BE2C (cell line): ENCODE measurements at regions not wholly inside any gene's neighbourhood (a gene's known extent, or its start where the extent isn't known, plus 50 kb on each side); places are given as distances from the start of the nearest gene placed in this dataset.

ENCODE experiments used
- DNase-seq: peaks from one replicate; pipeline ENCODE4 v3.0.0-alpha.2; 2020
- H3K27me3 ChIP-seq: fragments of 250-450 bp; sonication (Bioruptor Pico); 2 replicates; pipeline ENCODE4 v1.5.1; 2020; ENCODE audit warnings: mild to moderate bottlenecking
- H3K36me3 ChIP-seq: fragments of 250-450 bp; sonication (Bioruptor Pico); 2 replicates; pipeline ENCODE4 v1.5.1; 2020; ENCODE audit warnings: mild to moderate bottlenecking
- H3K4me1 ChIP-seq: fragments of 250-450 bp; sonication (Bioruptor Pico); 2 replicates; pipeline ENCODE4 v1.5.1; 2020
- H3K4me3 ChIP-seq: 2 replicates; pipeline ENCODE4 v1.5.1; 2011; ENCODE audit warnings: low read depth, low read length
- H3K9me3 ChIP-seq: fragments of 250-450 bp; sonication (Bioruptor Pico); 2 replicates; pipeline ENCODE4 v1.5.1; 2020
- TF ChIP-seq, protein P1 (sequence below): IDR thresholded peaks from 2 replicates; pipeline ENCODE4 v1.5.1; 2012; ENCODE audit warnings: mild to moderate bottlenecking, low read depth, low read length

DNA sequence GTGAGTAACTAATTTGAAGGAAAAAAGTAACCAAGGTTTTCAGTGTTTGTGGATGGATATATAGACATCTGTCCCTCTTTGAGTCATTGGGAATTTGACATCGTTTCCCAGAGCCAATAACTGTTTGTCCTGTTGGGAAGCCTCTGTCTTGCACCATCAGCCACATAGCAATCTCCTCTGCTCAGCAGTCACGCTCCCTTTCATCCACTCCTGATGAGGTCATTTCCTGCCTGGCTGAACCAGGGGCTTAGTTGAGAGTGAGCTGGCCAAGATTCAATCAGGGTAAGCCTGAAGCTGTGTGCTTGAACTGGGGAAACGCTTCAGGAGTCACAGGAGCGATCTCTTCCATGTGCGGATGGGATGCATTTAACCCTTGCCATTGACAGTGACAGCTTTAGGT, 121.5 kb upstream of the FOXQ1 start:
- H3K27me3 ChIP-seq, result no peaks in the 10 kb centered on the region; the same call in 1 of the 2 replicates
- no peak overlapping the region for H3K4me3 ChIP-seq
- H3K36me3 ChIP-seq, result no peaks in the 10 kb centered on the region
- no peak for DNase-seq
- no peaks in the 10 kb centered on the region for H3K9me3 ChIP-seq
- TF ChIP-seq, protein P1, sequence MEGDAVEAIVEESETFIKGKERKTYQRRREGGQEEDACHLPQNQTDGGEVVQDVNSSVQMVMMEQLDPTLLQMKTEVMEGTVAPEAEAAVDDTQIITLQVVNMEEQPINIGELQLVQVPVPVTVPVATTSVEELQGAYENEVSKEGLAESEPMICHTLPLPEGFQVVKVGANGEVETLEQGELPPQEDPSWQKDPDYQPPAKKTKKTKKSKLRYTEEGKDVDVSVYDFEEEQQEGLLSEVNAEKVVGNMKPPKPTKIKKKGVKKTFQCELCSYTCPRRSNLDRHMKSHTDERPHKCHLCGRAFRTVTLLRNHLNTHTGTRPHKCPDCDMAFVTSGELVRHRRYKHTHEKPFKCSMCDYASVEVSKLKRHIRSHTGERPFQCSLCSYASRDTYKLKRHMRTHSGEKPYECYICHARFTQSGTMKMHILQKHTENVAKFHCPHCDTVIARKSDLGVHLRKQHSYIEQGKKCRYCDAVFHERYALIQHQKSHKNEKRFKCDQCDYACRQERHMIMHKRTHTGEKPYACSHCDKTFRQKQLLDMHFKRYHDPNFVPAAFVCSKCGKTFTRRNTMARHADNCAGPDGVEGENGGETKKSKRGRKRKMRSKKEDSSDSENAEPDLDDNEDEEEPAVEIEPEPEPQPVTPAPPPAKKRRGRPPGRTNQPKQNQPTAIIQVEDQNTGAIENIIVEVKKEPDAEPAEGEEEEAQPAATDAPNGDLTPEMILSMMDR, result no peak
- H3K4me1 ChIP-seq, result no peaks in the 10 kb centered on the region

DNA sequence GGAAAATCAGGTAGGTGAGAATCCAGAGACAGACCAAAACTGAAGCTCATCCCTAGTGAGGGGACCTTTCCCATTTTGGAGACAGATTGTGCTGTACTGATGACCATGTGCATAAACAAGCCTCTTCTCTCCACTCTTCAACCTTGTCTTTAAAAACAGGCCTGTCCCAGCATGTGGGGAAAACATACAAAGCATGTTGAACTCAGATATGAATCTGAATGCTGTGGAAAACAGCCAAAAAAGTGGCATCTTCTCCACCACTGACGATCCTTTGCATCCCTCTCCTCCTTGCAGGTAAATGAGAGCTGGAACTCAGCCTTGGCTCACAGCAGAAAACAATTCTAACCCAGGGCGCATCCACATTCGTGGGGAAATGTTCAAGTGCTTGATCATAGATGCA, 123.7 kb upstream of the FOXQ1 start:
- DNase-seq, result no peak
- Histone ChIP-seq H3K4me1 (no peaks in the 10 kb centered on the region), H3K36me3 (no peaks in the 10 kb centered on the region), H3K4me3 (no peak overlapping the region), H3K27me3 (no peaks in the 10 kb centered on the region), H3K9me3 (no peaks in the 10 kb centered on the region)
- TF ChIP-seq, protein P1, result no peak

DNA sequence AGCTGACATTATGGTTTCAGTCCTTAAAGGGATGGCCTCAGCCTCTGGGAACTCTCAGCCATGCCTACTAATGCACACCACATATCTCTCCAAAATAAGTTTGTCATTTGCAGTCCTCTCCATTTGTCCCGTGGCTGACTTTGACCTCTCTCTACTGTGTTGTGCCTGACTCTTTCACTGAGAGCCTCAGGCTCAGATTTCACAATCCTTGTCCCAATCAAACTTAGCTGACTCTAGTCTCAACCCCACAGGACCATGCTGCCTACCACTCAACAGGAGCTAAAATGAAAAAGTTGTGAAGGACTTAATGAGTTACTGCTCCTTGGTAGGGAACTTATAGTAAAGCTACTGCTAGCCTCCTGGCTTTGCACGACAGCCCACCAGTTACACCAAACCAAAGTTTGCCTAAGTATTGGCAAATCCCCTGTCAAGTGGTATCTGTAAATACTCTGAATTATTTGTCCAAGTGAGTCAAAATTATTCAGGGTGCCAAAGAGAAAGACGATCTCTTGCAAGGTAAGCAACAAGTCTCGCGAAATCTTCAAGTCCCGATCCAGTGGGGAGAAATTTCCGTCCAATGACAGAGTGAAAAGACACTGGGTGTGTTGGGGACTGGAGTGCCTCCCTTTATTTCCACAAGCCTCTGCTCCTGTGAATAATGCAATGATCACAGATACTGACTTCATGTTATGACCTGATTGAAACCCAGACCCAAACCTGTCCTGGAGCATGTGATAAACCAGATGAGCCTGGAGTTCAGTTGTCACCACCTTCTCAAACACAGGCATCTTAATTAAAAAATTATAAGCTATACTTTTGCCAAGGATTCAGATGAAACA, 124.4 kb upstream of the FOXQ1 start:
- no peak for DNase-seq
- Histone ChIP-seq H3K4me3 (no peak overlapping the region), H3K27me3 (no peaks in the 10 kb centered on the region), H3K36me3 (no peaks in the 10 kb centered on the region), H3K9me3 (no peaks in the 10 kb centered on the region), H3K4me1 (no peaks in the 10 kb centered on the region)
- TF ChIP-seq, protein P1, result no peak

DNA sequence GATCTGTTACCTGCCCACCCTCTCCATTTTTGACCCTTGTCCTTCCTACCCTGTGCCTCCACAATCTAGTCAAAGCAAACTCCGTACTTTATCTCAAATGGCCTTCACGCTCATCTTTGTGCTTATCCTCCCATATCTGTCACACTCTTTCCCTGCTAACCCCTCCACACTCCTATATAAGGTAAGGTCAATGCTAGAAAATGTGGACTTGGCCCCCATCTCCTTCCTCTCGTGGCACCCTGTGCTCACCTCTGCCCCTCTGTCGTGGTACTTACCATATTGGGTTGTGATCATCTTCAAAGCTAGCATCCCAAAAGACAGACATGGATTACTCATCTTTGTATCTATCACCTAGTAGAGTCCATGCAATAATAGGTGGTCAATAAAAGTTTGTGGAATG, 127.6 kb upstream of the FOXQ1 start:
- no peaks in the 10 kb centered on the region for H3K9me3 ChIP-seq
- no peaks in the 10 kb centered on the region for H3K36me3 ChIP-seq
- peaks cover 4% of the 10 kb centered on the region; the same call in 1 of the 2 replicates for H3K27me3 ChIP-seq
- no peaks in the 10 kb centered on the region for H3K4me1 ChIP-seq
- no peak overlapping the region for H3K4me3 ChIP-seq
- no peak for DNase-seq
- TF ChIP-seq, protein P1, result no peak

DNA sequence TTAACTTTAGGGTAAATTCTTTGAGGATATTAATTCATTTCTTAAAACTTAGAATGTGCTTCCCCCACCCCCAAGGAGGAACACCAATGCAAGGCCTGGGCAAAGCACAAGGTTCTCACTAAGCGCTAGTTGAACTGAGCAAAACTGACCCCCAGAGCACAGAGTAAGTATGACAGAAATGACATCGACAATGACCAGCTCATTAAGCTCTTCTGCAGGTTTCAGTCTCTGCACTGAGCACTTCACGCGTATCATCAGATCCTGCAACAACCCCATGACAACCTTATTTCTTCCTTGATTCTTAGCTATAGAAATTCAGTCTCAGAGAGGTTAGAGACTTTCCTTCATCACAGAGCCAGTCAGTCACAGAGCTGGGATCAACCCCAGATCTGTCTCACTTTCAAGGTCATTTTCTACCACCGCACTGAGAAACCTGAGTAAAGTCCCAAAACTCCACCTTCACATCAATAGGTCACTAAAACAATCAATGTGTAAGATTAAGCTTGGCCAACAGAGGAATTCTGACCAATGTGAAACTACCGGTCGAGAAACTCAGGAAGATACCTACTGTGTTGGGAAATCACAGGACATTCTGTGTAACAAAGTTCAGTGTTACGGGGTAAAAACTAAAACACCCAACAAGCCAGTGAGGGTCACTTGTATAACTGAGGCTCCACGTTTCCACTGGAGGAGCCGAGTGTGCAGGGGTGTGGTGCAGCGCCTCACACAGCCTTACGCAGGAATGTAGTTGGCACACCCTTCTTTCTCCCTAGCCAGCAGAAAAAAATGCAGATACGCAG, 129.0 kb upstream of the FOXQ1 start:
- no peaks in the 10 kb centered on the region for H3K9me3 ChIP-seq
- DNase-seq, result no peak

More for the DNA sequence above, 129.0 kb upstream of the FOXQ1 start:
- Histone ChIP-seq H3K4me3 (no peak overlapping the region), H3K4me1 (no peaks in the 10 kb centered on the region), H3K27me3 (peaks cover 4% of the 10 kb centered on the region; the same call in 1 of the 2 replicates), H3K36me3 (no peaks in the 10 kb centered on the region)
- TF ChIP-seq, protein P1, result no peak
